GM18517 (cell line): ENCODE measurements at regions not wholly inside any gene's neighbourhood (a gene's known extent, or its start where the extent isn't known, plus 50 kb on each side); places are given as distances from the start of the nearest gene placed in this dataset.
"Not testable (repeated sequence)": the region's sequence is repeated elsewhere in the genome, so short reads cannot be mapped to it uniquely, and the experiment has no call there.

Experiments used
- ATAC-seq: cut with Tn5 transposase; IDR thresholded peaks from one replicate; pipeline ENCODE4 v1.9.1; 2021; ENCODE audit warnings: mild to moderate bottlenecking, moderate library complexity; ENCODE audit not compliant: unreplicated experiment

DNA sequence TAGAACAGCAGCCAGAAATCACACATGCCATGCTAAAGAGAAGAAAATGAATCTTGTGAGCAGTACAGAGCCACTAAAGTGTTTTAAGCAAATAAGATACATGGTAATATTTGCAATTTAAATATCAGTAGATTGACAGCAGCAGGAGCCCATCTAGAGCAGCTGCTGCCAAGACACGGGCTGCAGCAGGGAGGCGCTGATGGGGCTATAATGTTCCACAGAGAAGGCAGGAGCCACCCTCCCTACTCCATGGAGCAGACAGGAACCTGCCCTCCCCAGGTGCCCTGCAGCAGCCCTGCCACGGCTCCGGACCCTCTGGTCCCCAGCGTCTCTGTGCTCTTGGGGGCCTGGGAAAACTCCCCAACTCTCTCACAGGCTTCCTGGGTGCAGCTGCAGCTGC, 224.1 kb upstream of the ISL1 start:
- no peak for ATAC-seq

- ATAC-seq = no peak
These were observed 223.6 kb upstream of the ISL1 start for GRCh38 chr5:51159606-51160005.

- no peak for ATAC-seq
These were observed 221.0 kb upstream of the ISL1 start for GRCh38 chr5:51162245-51162644.

GRCh38 chr5:51165621-51166020, 217.6 kb upstream of the ISL1 start:
- not testable (repeated sequence) for ATAC-seq

DNA sequence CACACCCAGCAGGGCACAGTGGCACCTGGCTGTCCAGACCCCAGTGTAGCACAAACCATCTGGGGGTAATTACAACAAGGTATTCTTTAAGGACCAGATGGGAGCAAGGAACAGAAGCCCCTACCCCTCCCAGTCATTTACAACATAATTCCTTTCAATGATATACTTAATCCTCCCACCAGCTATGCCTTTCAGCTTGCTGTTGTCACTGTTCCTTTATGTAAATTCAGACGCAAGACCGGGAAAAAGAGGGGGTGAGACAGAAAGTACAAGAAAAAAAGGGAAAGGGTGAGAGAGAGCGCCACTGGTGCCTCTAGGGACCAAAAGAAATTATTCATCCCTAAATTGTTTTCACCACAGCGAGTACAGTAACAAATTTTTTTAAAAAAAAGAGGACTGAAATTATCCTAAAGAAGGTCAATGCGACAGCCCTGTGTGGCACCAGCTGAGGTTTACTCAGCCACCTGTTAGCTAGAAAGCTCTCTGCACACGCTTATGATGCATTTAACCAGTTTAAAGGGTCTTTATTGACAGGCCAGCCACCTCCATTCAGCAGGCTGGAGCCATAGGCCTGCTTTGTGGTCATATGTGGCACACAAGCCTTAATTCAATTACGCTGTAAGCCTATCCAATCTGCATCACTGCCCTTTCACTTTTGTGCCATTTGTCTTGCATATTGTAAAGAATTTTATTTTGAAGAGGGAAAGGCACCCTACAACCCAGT, 210.2 kb upstream of the ISL1 start:
- no peak for ATAC-seq

DNA sequence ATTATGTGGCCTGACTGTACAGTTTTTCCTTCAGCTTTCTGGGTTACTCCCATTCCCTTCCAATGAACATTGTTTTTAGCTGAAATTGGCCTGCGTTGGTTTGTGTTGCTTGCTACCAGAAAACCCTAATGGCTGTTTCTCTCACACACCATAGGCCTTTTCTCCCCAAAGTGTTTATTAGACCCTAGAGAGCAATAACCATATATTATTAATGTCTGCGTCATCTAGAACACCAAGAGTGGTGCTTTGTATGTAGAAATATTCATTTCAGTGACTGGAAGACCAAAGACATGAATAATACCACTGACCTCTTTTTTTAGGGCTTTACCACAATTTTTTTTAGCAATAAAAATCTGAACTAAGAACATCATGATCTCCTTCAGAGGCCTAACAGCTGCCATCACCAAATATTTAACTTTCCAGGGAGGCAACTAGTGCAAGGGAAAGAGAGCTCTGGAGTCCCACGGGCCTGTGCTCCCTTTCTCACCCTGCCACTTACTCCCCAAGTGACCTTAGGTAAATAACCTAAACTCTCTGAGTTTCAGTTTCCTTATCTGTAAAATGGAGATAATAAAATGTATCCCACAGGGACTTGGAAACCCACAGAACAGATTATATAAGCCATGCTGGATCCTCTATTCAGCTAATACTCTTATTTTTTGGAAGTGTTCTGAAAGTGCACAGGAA, 201.9 kb upstream of the ISL1 start:
- ATAC-seq = no peak

- ATAC-seq = no peak
These were observed 197.4 kb upstream of the ISL1 start for GRCh38 chr5:51185850-51186329.

GRCh38 chr5:51188001-51188591, 195.2 kb upstream of the ISL1 start:
- ATAC-seq = no peak

- no peak for ATAC-seq
These were observed 188.6 kb upstream of the ISL1 start for GRCh38 chr5:51194671-51195070.

- no peak for ATAC-seq
These were observed 182.2 kb upstream of the ISL1 start for GRCh38 chr5:51201024-51201423.

GRCh38 chr5:51201708-51202107, 181.5 kb upstream of the ISL1 start:
- ATAC-seq = no peak

DNA sequence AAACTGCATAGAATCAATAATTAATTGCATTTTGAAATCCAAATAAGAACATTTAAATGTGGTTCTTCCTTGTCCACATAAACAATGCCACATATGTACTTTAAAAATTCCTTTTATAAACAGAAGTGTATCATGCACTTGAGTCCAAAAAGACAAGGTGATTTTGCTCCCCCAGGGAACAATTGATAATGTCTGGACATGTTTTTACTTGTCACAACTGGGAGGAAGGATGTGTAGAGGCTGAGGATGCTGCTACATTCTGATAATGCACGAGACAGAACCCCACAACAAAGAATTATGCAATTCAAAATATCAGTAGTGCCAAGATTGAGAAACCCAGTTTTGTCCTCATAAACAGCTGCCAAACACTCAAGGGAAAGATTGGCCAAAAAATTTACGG, 181.1 kb upstream of the ISL1 start:
- no peak for ATAC-seq

GRCh38 chr5:51203598-51203997, 179.7 kb upstream of the ISL1 start:
- ATAC-seq = peak; percentile 64

DNA sequence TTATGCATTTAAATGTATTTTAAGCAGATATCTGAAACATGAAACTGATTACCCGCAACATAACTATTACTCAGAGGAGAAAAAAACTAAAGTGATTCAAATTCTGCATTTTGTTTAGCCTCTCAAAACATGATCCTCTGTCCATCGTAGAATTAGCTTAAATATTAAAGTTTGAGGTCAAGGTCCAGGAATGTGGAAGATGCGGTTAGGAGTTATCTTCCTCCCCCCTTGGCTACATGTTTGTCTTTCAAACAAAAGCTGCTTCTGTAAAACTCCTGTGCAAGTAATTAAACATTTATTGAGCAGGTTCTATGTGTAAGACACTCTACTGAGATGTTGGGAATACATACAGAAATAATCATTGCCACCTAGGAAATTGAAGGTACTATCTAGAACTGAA, 175.0 kb upstream of the ISL1 start:
- no peak for ATAC-seq

DNA sequence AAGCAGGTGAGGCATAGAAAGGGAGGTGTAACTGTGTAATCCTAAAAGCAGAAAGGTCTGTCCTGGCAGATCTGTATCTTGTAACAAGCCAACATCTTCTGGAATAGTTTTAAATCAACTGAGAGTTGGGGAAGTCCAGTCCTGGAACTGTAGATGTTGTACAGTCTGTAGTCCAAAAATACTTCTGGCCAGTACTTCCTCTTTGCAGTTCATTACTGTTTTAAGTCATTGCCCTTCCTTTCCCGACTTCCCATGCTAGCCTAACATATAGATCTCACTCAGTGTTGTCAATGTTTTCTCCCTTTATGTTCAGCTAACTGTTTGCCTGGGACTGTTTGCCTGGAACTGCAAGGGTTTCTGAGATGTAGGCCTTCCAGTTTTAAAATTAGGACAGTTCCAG, 168.5 kb upstream of the ISL1 start:
- no peak for ATAC-seq

GRCh38 chr5:51225789-51226742, 157.2 kb upstream of the ISL1 start:
- no peak for ATAC-seq

DNA sequence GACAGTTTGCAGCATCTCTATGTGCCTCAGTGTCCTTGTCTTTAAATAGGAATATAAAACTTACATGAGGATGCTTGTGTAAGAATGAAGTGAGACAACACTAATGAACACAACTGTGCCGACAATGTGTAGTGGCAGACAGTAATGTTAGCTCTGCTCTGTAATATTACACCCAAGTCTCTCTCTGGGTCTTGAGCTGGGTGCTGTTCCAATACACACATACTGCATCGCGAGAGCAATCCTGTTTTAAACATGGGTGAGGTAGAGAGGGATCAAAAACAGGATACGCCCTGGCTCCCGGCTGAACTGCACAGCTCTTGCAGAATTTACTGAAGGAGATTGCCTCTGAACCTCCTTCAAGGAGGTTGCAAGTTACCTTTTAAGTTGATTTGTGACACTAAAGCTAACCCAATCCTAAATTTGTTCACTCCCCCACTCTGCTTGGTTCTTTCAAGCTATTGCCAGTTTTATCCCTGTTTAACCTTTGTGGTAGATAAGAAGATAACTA, 155.2 kb upstream of the ISL1 start:
- ATAC-seq = no peak

DNA sequence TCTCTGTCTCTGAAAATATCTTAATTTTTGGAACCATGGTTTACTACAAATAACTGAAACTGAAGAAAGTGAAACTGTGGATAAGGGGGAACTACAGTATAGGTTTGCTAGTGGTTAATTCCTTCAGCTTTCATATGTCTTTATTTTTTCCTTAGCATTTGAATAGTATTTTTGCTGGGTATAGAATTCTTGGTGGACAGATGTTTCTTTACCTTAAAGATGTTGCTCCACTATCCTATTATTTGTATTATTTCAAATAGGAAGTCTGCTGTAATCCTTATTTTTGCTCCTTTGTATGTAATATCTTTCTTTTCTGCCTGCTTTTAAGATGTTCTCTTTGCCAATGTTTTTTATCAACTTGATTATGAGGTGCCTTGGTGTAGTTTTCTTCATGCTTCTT, 152.9 kb upstream of the ISL1 start:
- ATAC-seq = no peak

DNA sequence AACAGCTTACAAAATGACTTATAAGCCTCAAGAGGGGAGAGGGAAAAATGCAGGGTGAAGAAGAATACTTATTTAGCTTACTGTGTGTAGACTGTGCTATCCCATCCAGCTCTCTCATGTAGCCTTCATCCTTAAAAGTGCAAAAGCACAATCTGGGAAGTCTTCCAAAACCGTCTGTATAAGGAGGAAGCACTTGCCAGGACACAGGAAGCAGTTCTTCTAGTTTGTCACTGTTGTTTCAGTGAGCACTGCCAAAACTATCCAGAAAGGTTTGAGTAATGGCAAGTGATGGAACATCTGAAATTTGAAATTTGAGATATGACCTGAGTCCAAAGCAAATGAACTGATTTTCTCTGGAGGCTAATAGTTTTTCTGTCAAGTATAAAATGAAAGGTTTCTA, 140.8 kb upstream of the ISL1 start:
- ATAC-seq = no peak

DNA sequence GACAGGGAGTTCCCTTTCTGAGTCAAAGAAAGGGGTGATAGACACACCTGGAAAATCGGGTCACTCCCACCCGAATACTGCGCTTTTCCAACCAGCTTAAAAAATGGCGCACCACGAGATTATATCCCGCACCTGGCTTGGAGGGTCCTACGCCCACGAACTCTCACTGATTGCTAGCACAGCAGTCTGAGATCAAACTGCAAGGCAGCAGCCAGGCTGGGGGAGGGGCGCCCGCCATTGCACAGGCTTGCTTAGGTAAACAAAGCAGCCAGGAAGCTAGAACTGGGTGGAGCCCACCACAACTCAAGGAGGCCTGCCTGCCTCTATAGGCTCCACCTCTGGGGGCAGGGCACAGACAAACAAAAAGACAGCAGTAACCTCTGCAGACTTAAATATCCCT, 132.3 kb upstream of the ISL1 start:
- ATAC-seq = not testable (repeated sequence)

- ATAC-seq = no peak
These were observed 112.0 kb upstream of the ISL1 start for GRCh38 chr5:51271261-51271660.
